Tibial nerve (tissue), 3 donors: ENCODE measurements at regions not wholly inside any gene's neighbourhood (a gene's known extent, or its start where the extent isn't known, plus 50 kb on each side); places are given as distances from the start of the nearest gene placed in this dataset.

ENCODE experiments used
- POLR2A ChIP-seq, 2 donors: fragments of 450-650 bp; IDR thresholded peaks; one replicate each; pipeline ENCODE4 v1.6.1; 2017; ENCODE audit warnings: antibody characterized with exemption in 2 of 2, mild to moderate bottlenecking in 2 of 2, moderate library complexity in 2 of 2
- TF ChIP-seq, protein P1 (sequence below), 5 experiments: fragments of 200-600 bp in 3 of 5; fragments of 450-650 bp in 2 of 5; sonication (generic) in 3 of 5; IDR thresholded peaks; one replicate each; pipeline ENCODE4 v1.5.1; 2016 to 2019; ENCODE audit warnings: antibody characterized with exemption in 5 of 5, mild to moderate bottlenecking in 3 of 5, moderate library complexity in 2 of 5

DNA sequence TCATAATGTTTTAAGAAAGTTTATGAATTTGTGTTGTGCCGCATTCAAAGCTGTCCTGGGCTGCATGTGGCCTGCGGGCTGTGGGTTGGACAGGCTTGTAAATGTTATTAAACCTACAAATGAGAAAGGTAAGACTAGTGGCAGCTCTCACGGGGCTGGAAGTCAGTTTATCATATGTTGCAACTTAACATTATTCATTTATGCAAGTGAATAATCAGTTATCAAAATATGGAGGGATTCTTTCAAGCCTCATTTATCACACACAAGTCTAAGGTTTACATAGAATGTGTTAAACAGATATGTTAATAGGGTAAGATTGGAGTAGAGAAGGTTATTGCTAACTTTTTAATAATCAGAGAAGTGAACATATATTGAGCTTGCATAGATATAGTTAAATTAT lies 442.5 kb upstream of the RGS6 start:
- no peak for TF ChIP-seq POLR2A (IDR thresholded peaks at IDR 0.05)
- TF ChIP-seq, protein P1, sequence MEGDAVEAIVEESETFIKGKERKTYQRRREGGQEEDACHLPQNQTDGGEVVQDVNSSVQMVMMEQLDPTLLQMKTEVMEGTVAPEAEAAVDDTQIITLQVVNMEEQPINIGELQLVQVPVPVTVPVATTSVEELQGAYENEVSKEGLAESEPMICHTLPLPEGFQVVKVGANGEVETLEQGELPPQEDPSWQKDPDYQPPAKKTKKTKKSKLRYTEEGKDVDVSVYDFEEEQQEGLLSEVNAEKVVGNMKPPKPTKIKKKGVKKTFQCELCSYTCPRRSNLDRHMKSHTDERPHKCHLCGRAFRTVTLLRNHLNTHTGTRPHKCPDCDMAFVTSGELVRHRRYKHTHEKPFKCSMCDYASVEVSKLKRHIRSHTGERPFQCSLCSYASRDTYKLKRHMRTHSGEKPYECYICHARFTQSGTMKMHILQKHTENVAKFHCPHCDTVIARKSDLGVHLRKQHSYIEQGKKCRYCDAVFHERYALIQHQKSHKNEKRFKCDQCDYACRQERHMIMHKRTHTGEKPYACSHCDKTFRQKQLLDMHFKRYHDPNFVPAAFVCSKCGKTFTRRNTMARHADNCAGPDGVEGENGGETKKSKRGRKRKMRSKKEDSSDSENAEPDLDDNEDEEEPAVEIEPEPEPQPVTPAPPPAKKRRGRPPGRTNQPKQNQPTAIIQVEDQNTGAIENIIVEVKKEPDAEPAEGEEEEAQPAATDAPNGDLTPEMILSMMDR (IDR thresholded peaks at IDR 0.05): no peak
